ENCODE measurements at regions not wholly inside any gene's neighbourhood (a gene's known extent, or its start where the extent isn't known, plus 50 kb on each side); places are given as distances from the start of the nearest gene placed in this dataset.
"Not testable (repeated sequence)": the region's sequence is repeated elsewhere in the genome, so short reads cannot be mapped to it uniquely, and the experiment has no call there.

DNA sequence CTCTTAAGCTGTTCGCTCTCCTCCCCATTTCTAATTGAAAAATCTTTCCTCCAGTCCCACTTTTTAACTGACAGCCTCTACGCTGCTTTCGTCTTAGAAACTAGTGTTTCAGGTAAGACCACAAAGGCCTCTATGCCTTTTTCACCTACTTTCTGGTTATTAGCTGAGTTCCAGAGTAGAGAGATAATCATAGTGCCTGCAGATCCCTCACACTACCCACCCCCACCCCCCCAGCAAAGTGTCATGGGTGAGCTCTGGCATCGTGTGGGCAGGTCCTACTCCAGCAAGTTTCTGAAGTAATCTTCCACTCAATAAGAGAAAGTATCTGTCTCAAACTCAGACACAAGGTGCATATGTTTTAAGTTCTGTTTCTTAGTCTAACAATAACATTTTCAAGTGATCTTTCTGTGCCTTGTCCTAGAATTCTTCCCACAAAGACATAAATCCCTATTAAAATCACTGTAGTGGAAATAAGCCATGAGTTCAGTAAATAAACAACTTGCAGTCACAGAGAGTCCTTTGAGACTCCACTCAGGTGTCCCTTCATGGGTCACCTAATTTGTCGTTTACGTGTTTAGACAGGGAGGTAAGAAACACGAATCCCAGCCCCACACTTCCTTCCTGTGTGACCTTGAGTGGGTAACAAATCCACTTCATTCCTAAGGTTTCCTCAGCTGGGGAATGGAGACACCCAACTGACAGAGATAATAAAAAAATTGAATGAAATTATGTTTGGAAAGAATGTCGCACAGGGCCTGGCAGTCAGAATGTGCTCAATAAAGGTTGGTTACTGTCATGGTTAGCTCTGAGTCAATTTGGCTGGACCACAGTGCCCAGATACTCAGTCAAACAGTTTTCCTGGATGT, 228.9 kb upstream of the CAND1 start:
- no peak for DNase-seq (ENCODE audit: low read depth in 2 of 2)

DNA sequence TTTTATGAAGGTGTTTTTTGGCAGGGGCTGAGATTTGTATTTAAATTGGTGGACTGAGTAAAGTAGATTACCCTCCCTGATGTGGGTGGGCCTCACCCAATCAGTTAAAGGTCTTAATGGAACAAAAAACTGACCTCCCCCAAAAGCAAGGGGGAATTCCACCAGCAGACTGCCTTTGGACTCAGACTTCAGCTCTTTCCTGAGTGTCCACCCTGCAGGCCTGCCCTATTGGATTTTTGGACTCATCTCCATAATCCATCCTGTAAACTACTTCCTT, 228.4 kb upstream of the CAND1 start:
- DNase-seq (ENCODE audit: low read depth in 2 of 2) = no peak

DNA sequence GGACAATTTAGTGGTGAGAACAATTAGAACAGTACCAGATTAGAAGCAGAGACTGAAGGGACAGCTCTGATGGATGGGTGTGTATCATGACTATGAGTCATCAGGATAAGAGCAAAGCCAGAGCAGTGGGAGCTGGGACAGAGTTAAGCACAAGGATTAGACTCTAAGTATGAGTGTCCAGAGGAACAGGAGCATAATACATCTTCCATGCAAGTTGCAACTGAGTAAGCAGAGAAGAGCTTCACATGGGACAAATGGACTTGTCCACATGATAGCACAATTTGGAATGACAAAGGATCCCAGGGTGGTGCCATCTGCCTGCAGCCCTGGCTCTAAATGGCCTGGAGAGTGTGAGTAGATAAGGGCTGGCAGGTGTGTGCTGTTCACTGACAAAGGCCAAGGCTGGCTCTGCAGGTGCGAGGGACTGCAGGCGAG, 226.4 kb upstream of the CAND1 start:
- DNase-seq (ENCODE audit: low read depth in 2 of 2) = no peak

DNA sequence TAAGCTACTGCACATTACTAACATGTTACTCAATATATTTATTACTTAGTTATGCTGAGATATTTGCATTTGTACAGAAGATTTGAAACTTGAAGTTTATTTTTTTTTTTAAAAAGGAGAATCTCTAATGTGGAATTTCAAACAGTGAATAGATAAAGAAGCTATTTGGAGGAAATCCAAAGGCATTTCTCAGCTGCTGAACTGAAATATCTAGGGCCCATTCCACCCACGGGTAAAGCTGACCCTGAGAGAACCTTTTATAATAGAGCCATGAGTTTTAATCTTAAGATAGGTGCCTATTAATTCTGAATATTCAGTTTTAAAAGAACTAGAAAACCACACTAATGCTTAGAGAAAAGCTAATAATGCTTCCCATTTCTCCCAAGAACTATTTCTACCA, 225.4 kb upstream of the CAND1 start:
- DNase-seq (ENCODE audit: low read depth in 2 of 2) = no peak

DNA sequence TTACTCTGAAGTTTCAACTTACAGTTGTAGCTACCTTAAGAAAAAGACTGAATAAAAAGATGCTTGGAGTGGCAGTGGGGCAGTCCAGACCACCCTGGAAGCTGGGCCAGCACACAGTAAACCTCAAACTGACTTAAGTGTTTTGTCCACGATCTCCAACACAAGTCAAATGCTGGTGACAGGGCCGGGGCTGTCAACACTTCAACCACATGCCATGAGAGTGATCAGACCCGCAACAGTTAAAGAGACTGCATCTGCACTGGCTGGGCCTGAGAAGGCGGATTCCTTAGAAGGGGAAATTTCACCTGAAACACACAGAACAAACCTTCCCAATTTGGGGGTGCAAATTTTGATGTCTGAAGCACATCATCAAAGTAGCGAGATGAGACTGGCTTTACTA, 223.5 kb upstream of the CAND1 start:
- DNase-seq (ENCODE audit: low read depth in 2 of 2) = no peak

DNA sequence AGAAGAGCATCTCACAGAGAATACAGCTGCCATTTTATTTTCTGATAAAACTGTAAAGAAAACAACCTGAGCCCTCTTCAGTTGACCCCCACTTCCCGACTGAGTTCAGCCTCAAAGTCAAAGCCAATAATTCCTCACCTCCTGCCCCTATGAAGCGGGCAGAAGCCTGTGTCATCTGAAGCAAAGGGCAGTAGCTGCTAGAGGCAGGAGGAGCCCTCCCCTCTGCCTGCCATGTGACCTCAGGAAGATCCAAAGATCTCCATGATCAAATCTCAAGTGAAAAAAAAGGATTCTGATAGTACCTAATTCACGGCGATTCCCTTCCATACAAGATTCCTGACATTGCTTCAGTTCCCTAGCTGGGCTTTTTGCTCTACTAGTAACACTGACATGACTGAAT, 223.1 kb upstream of the CAND1 start:
- DNase-seq (ENCODE audit: low read depth in 2 of 2) = no peak

DNA sequence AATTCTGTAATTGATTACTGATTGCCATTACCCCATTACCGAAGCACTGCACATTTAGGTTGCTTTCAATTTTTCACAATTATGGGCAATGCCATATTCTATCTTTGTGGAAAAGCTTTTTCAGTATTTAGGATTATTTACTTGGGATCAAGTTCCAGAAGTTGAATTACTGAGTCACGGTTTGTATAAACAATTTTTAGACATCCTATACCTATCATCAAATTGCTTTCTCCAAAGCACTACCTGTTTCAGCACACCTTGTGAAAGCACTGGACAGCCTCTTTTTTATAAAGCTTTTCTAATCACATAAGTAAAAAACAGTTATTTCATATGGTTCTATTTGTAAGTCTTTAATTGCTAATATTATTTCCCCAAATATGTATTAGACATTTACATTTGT, 221.5 kb upstream of the CAND1 start:
- no peak for DNase-seq (ENCODE audit: low read depth in 2 of 2)

DNA sequence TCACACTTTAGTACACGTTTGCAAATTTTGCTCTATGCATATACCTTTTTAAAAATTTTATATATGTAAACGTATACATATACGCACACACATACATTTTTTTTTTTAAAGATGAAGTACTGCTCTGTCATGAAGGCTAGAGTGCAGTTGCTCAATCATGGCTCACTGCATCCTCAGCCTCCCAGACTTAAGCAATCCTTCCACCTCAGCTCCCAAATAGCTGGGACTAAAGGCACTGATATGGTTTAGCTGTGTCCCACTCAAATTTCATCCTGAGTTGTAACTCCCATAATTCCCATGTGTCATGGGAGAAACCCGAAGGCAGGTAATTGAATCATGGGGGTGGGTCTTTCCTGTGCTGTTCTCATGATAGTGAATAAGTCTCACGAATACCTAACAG, 220.8 kb upstream of the CAND1 start:
- no peak for DNase-seq (ENCODE audit: low read depth in 2 of 2)

DNA sequence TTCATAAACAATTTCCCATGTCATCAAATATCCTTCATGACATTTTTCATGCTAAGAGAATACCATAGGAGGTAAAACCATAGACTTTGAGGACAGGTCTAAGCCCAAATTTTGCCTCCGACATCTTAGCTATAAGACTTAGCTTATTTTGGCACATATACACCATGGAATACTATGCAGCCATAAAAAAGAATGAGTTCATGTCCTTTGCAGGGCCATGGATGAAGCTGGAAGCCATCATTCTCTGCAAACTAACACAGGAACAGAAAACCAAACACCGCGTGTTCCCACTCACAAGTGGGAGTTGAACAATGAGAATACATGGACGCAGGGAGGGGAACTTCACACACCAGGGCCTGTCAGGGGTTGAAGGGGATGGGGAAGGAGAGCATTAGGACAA, 220.0 kb upstream of the CAND1 start:
- DNase-seq (ENCODE audit: low read depth in 2 of 2) = not testable (repeated sequence)

DNA sequence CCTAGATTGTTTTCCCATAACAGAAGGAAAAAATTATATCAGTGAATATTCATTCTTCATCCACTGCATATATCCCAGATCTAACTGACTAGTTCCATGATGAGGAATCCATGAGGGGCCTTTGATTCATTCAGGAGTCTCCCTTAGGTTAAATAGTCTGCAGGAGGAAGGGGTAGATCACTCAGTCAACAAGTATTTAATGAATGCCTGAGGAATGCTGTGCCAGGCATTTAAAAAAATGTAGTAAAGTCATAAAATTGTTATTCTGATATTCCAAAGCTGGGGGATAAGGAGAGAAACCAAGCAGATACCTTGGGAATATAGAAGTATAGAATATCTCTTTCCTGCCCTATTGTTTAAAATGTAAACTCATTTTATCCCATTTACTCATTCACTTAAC, 216.2 kb upstream of the CAND1 start:
- DNase-seq (ENCODE audit: low read depth in 2 of 2) = peak; percentile 13 to 17

DNA sequence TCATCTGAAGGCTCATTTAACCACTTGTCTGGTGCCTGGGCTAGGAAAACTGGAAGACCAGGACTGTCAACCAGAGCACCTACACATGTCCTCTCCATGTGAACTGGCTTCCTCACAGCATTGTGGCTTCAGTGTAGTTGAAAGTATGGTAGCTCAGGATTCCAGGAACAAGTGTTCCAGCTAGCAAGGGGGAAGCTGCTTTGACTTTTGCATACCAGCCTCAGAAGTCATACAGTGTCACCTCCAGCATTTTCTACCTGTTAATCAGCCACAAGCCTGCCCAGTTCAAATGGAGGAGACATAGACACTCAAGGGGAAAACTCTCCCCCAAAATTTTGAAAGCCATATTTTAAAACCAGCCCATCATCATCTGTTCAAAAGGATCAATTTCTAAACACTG, 212.8 kb upstream of the CAND1 start:
- no peak for DNase-seq (ENCODE audit: low read depth in 2 of 2)

DNA sequence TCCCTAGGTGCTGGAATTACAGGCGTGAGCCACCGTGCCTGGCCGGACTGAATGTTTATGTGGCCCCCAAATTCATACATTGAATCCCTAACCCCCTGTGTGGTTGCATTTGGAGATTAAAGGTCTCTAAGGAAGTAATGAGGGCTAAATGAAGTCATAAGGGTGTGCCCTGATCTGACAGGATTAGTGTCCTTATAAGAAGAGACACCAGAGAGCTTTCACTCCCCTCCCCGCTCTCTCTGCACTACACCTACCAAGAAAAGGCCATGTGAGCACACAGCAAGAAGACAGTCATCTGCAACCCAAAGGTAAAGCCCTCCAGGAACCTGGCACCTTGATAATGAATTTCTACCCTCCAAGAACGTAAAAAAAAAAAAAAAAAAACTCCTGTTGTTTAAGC, 212.1 kb upstream of the CAND1 start:
- no peak for DNase-seq (ENCODE audit: low read depth in 2 of 2)

DNA sequence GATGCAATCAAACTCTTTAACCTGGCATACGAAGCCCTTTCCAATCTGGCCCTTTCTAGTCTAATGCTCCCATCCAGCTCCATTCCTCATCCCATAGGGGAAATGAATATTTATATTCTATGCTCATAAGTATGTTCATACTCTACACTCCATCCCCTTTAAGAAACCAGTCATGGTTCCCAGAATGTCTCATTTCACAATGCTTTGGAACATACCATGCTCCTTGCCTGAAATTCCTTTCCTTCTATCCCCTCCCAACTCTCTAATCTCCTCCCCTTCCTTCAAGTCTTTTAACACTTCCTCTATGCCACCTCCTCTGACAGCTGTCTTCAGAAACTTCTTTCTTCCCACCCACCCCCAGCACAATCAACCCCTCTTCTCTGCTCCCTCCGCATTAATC, 207.0 kb upstream of the CAND1 start:
- no peak for DNase-seq (ENCODE audit: low read depth in 2 of 2)

DNA sequence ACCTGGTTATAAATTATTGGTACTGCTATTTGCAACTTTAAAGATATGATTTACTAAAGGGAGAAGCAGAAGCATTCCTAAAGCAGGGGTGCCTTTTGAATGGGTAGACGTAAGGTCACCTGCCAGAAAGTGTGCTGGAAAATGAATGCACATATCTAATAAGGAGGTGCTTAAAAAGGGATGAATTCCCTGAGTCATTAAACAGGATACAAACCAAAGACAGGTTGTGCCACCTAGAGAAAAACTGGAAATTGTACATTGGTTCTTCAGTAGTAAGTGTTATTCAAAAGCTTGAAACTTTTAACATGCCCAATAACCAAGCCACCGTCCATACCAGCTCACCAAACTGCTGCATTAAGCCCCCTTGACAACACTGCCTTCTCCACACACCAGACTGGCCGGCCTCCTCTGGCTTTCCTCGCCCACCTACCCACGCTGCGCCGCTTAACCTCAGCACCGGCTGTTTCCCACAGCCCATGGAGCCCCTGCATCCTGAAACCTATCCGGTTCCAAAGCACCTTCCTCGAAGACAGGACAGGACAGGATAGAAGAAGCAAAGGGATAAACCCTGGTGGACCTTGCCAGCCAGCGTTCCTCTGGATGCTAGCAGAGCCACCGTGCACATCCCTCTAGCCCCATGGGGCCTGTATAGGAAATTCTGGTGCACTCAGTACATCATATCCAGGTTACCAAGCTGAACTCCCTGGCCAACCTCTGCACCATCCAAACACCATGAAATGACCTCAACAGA, 201.5 kb upstream of the CAND1 start:
- DNase-seq (ENCODE audit: low read depth in 2 of 2) = no peak

DNA sequence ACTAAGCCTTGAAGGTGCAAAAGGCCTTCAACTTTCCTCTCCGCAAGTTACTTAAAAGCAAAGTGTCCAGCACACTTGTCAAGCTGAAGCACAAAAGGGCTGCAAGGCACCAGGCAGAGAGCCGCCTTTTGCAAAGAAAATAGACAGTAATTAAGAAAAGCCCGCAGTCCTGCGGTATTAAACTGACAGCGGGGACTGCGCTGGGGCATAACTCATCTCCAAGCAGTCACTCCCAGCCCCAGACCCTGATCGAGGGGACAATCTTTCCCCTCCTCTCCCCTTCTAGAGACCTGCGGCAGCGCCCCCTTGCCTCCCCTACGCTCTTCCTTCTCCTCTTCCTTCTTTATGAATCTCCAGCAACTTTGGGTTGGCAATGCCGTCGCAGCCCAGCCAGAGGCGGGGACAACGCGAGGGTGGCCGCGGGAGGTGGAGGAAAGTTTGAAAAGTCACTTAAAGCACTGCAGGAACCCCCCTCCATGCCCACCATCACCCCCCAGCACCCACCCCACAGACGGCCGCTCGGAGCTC, 200.9 kb upstream of the CAND1 start:
- no peak for DNase-seq (ENCODE audit: low read depth in 2 of 2)

DNA sequence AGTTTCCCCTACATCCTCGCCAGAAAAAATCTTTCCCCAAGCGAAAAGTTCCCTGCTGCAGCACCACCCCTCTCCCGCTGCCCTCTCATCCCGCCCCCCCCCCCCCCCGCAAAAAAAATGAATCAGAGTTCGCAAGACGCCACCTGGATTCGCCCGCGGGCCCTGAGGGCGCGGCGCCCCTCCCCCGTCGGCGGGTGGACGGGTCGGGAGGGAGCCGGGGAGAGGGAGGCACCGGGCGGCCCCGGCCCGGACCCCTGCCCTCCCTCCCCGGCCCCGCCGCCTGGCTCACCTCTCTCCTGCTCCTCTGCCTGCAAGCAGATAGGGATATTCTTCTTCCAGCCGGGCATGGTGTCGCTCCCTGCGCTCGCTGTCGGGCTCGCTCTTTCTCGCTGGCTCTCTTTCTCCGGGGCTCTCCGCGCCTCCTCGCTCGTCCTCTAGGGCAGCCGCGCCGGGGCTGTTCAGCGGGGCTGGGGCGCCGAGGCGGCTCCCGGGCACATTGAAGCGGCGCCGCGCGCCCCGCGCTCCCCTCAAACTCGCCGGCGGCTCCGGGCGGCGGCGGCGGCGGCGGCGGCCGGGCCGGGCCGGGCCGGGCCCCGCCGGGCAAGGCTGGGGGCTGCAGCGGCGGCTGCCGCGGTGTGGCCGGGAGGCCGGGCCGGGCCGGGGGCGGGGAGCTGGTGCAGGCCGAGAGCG, 200.3 kb upstream of the CAND1 start:
- no peak for DNase-seq (ENCODE audit: low read depth in 2 of 2)

DNA sequence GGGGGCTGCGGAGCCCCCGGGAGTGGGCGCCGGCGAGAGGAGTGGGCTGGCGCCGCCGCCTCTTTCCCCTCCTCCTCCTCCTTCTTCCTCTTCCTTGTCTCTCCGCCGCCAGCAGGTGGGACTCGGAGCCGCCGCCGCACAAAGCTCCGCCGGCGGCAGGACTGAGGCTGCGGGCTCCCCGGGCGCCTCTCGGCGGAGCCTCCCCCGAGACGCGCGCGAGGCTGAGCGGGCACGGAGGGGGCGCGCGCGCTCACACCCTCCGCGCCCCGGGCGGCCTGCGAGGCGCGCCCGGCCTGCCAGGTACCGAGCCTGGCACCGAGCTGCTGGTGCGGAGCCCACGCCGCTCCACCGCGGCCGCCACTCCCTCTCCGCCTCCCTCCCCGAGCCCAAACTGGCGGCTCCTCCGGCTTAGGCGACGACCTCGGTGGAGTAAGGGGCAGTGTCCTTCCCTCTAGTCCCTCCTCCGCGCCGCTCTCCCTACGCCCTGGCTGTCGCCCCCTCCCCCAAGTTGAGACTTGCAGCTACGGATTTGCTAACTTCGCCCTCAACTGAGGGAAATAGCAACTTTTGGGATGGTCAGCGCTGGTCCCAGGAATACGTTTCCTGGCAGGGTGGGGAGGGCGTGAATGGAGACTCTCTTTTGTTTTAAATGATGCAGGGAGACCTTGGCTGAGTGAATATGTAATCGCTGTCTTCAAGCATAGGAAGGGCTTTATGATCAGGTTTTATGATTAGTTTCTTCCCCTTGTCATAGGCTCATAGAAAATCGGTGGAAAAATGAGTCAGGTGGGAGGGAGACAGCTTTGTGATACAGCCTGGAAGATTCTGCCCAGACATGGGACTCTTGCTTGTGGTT, 199.5 kb upstream of the CAND1 start:
- no peak for DNase-seq (ENCODE audit: low read depth in 2 of 2)

DNA sequence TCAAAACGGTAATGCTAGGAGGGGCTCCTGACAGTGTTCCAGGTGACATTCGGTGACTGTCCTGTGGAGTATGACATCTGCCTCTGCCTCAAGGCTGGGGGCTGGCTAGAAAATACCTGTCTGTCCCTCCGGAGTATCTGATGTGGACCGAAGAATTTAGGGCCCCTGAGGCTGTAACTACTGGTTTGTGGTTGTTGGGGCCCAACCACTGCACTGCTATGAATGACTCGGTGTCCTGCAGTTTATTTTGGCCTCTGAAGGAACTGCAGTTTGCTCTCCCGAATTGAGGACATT, 198.9 kb upstream of the CAND1 start:
- no peak for DNase-seq (ENCODE audit: low read depth in 2 of 2)

DNA sequence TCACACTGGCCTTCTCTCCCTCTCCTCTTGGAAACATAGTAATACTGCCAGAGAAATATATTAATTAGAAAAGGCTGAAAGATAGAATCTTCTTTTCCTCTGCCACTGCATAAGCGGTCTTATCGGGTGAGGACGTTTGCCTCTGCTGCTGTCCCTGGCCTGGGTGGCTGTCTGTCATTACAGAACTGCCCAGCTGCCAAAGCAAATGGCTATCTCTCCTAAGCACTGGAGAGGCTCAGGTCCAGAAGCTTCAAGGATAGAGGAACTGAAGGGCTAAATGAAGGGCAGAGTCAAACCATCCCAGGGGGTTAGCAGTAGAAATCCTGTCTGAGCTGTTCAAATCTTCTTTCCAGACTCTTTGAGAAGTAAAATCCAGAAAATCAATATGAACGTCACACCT, 198.6 kb upstream of the CAND1 start:
- no peak for DNase-seq (ENCODE audit: low read depth in 2 of 2)

DNA sequence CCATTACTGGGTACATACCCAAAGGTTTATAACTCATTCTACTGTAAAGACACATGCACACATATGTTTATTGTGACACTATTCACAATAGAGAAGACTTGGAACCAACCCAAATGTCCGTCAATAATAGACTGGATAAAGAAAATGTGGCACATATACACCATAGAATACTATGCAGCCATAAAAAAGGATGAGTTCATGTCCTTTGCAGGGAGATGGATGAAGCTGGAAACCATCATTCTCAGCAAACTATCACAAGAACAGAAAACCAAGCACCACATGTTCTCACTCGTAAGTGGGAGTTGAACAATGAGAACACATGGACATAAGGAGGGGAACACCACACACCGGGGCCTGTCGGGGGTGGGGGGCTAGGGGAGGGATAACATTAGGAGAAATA, 196.9 kb upstream of the CAND1 start:
- not testable (repeated sequence) for DNase-seq (ENCODE audit: low read depth in 2 of 2)

DNA sequence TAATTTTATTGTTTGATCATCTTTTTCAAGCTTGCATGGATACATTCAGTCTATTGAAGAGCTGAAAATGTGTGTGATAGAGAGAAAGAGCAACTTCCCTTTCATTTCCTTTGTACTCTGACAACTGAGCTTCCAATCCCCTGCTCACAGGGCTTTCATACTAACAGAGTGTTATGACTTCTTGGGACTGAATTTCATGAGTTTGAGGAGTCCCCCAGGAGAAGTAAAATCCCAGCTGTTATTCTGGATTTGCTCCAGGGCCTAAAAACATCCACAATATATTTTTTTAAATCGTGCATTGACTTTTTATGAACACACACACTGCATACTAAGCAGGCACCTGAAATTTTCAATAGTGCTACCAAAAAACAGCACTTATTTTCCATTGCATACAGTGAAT, 195.8 kb upstream of the CAND1 start:
- no peak for DNase-seq (ENCODE audit: low read depth in 2 of 2)

DNA sequence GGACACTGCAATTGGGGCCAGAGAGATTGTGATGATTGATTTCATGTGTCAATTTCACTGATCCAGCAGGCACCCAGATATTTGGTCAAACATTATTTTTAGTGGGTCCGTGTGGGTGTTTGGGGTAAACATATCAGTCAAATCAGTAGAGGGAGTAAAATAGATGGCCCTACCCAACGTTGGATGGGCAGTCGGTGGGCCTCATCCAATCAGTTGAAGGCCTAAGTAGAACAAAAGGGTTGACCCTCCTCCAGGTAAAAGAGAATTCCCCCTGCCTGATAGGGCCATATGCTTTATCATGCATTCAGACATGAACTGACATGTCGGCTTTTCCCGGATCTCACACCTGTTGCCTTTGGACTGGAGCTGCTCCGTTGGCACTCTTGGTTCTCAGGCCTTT, 195.1 kb upstream of the CAND1 start:
- no peak for DNase-seq (ENCODE audit: low read depth in 2 of 2)
